ENCODE measurements at regions not wholly inside any gene's neighbourhood (a gene's known extent, or its start where the extent isn't known, plus 50 kb on each side); places are given as distances from the start of the nearest gene placed in this dataset.
"Not testable (repeated sequence)": the region's sequence is repeated elsewhere in the genome, so short reads cannot be mapped to it uniquely, and the experiment has no call there.

DNA sequence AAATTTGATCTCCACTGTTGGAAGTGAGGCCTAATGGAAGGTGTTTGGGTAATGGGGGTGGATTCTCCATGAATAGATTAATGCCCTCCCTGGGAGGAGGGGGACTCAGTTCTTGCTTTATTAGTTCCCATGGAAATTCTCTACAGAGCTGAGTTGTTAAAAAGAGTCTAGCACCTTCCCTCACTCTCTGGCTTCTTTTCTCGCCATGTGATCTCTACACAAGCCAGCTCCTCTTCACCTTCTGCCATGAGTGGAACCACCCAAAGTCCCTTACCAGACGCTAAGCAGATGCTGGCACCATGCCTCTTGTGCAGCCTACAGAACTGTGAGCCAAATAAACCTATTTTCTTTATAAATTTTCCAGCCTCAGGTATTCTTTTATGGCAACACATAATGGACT is 465.8 kb upstream of the ANO5 start:
- no peak for DNase-seq

DNA sequence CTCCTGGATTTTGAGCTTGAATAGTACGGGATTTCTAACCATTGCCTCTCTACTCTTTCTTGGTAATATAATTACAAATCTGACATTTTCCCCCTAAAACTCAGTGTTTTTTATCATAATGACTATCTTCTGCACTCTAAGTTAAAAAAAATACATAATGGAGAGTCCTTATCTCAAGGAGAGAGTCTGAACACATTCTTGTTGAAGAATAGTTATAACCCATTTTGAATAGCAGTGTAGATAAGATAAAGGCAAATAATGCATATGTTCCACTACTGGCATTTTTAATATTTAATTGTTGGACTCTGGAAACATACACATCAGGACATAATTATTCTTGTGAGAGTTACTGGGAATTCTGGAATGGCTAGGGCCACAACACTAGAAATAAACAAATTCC is 456.5 kb upstream of the ANO5 start:
- no peak for DNase-seq

DNA sequence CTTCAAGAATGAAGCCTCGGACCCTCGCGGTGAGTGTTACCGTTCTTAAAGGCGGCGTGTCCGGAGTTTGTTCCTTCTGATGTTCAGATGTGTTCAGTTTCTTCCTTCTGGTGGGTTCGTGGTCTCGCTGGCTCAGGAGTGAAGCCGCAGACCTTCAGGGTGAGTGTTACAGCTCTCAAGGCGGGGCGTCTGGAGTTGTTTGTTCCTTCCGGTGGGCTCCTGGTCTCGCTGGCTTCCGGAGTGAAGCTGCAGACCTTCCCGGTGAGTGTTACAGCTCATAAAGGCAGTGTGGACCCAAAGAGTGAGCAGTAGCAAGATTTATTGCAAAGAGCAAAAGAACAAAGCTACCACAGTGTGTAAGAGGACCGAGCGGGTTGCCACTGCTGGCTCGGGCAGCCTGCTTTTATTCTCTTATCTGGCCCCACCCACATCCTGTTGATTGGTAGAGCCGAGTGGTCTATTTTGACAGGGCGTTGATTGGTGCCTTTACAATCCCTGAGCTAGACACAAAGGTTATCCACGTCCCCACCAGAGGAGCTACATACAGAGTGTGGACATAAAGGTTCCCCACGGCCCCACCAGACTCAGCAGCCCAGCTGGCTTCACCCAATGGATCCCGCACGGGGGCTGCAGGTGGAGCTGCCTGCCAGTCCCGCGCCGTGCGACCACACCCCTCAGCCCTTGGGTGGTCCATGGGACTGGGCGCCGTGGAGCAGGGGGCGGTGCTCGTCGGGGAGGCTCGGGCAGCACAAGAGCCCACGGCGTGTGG is 440.2 kb upstream of the ANO5 start:
- not testable (repeated sequence) for DNase-seq

DNA sequence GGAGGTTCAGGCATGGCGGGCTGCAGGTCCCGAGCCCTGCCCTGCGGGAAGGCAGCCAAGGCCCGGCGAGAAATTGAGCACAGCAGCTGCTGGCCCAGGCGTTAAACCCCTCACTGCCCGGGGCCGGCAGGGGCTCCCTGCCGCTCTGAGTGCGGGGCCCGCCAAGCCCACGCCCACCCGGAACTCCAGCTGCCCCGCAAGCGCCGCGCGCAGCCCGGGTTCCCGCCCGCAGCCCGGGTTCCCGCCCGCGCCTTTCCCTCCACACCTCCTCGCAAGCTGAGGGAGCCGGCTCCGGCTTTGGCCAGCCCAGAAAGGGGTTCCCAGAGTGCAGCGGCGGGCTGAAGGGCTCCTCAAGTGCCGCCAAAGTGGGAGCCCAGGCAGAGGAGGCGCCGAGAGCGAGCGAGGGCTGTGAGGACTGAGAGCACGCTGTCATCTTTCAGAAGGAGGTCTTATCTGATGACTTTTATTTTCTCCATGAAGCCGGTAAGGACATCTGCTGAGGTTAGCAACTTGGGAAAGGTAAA is 439.6 kb upstream of the ANO5 start:
- not testable (repeated sequence) for DNase-seq

DNA sequence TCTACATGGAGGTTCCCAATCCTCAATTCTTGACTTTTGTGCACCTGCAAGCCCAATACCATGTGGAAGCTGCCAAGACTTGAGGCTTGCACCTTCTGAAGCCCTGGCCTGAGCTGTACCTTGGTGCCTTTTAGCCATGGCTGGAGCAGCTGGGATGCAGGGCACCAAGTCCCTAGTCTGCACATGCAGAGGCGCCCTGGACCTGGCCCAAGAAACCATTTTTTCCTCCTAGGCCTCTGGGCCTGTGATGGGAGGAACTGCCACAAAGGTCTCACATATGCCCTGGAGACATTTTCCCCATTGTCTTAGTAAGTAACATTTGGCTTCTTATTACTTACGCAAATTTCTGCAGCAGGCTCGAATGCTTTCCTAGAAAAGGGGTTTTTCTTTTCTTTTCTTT is 431.9 kb upstream of the ANO5 start:
- no peak for DNase-seq

DNA sequence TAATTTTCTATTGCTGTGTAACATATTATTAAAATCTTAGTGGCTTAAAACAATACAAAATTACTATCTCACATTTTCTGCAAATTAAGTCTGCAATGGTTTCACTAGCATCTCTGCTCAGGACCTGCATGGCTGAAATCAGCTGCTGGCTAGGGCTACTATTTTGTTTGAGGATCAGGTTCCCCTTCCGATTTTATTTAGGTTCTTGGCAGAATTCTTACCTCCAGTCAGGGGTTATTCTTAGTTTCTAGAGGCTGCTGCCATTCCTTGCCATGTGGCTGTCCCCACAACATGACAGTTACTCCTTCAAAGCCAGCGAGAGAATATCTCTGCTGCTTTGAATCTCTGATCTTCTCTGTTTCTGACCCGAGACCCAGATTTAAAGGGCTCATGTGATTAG is 424.5 kb upstream of the ANO5 start:
- no peak for DNase-seq

DNA sequence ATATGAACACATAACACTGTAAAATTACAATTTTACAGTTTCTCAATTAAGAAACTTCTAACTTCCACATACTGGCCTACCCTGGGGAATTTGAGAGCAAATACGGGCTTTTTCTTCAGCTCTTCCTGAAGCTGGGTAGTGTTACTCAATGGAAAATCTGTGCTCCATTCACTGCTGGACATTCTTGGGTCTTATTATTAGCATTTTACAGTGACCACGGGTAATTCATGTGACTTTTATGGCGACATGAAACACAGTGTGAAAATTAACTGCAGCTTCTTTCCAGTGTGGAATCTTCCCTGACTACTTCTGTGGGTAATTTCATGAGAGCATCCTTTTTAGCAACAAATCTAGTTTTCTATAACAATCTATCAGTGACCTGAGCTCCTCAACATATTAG is 423.7 kb upstream of the ANO5 start:
- no peak for DNase-seq

DNA sequence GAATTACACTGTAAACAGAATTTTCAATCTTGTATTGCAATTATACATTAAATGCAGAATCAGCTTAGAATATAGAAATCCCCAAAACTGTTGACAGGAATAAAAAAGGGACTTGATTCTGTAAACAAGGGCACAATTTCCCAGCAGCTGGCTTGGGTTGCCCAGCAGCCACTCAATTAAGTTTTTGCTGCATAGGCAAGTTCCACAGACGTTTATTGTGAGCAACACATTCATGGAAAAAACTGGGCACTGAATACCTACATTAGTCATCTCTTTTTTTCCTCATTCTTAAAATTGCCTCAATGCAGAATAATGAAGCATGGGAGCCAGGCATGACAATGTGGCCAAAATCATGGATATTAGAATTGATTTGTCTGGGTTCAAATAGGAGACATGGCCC is 421.8 kb upstream of the ANO5 start:
- DNase-seq, result no peak

DNA sequence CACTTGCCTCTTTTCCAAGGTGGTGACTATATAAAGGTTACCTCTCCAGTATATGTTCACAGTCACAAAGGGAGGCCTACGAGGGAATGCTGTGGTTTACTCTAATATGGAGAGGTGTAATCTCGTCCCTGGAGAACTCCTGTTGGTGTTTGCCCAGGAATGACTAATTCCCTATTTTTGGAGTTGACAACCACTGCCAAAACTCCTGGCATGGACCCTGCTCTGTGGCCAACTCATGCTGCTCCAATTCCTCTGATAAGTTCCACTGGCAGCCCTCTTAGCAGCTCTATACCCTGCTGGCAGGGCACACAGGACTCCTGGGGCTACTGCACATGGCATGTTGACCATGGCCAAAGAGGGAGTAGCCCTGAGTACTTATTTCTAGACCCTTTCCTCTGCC is 418.7 kb upstream of the ANO5 start:
- no peak for DNase-seq

DNA sequence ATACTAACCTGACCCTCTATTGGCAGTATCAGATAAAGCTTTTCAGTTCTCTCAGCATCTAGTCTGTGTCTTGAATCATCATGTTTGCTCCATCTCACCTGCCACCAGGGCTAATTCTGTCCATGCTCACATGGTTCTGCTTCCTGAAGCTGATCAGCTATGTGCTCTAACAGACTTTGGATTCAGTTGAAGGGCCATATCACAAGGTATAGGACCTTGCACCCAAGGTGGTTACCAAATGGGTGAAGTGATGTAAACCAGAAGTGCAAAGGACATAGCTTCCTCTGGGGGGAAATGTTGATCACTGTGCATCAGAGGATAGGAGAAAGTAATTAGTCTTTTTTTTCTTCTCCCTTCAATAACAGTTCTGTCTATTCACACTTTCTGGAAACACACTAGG is 417.0 kb upstream of the ANO5 start:
- peak in 1 of 5 donors; percentile 0 for DNase-seq

DNA sequence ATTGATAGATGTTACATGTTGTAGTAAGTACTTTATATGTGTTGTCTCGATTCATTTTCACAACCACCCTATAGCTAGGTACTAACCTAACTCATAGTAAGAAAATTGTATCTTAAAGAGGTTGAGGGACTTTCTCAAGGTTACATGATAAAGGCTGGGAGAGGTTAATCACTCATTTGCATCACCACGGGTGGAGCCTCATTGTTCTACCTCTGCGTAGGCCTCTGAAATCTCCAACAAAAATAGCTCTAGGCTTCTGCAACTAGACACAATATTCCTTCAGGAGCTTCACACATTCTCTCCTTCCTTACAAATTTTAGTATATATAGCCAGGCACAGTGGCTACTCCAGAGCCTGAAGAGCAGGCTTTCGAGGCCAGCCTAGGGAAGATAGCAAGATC is 408.9 kb upstream of the ANO5 start:
- DNase-seq, result no peak

DNA sequence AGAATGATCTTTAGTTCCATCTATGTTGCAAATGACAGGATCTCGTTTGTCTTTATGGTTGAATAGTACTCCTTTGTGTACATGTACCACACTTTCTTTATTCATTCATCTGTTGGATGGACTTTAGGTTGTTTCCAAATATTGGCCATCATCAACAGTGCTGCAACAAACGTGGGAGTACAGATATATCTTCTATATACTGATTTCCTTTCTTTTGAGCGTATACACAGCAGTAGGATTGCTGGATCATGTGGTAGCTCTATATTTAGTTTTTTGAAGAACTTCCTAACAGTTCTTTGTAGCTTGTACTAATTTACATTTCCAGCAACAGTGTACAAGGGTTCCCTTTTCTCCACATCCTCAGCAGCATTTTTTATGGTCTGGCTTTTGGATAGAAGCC is 407.5 kb upstream of the ANO5 start:
- DNase-seq, result no peak

DNA sequence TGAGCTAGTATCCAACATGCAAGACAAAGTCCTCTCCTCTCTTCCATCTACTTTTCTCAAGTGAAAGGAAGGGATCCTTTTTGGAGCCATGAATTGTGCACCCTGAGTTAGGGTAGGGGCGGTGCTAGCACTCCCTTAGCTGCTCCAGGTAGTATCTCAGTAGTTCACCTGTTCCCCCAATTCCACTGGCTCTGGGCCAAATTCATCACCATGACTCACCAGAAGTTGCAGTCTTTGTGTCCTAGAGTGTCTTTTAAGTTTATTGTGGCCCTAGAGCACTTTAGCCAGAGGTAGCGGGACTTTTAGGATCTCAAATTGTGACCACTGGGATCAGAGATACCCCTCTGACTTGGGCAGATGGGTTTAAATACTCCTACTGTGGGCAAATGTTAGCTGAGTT is 398.6 kb upstream of the ANO5 start:
- no peak for DNase-seq

DNA sequence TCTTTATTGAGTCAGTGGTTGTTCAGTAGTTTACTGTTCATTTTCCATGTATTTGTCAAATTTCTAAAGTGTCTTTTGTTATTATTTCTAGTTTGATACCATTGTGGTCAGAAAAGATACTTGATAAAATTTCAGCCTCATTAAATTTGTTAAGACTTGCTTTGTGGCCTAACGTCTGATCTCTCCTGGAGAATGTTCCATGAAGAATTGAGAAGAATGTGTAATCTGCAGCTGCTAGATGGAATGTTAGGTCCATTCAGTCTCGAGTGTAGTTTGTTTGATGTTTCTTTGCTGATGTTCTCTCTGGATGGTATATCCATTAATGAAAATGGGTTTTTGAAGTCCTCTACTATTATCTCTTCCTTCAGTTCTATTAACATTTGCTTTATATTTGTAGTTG is 394.7 kb upstream of the ANO5 start:
- DNase-seq, result no peak

DNA sequence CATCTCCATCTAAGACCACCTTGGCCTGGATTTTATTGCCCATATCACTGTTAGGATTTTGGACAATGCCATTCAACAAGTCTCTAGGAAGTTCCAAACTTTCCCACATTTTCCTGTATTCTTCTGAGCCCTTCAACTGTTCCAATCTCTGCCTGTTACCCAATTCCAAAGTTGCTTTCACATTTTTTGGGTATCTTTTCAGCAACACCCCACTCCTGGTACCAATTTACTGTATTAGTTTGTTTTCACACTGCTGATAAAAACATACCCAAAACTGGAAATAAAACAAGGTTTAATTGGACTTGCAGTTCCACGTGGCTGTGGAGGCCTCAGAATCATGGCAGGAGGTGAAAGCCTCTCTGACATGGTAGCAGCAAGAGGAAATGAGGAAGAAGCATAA is 388.4 kb upstream of the ANO5 start:
- not testable (repeated sequence) for DNase-seq

DNA sequence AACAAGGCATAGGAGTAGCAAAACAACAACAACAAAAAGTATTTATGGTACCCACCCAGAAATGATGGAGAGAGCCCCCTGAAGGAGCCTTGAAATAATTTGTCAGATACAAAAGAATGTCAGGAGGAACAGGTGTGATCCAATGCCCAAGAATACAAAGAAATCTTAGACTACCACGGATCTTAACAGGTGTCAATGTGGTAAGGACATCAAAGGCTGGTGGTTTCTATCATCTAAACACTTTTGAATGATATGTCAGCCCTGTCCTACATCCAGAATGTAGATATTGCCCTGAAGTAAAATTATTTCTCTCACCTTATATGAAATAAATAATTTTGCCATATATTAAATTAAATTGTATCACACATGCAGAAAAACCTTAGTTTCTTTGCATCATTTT is 386.4 kb upstream of the ANO5 start:
- DNase-seq, result no peak

DNA sequence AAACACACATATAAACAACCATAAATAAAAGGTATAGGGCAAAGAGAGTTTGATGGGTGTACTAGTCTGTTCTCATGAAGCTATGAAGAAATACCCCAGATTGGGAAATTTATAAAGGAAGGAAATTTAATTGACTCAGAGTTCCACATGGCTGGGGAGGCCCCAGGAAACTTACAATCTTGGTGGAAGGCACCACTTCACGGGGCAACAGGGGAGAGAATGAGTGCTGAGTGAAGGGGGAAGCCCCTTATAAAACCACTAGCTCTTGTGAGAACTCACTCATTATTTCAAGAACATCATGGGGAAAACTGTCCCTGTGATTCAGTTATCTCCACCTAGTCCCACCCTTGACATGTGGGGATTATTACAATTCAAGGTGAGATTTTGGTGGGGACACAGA is 385.9 kb upstream of the ANO5 start:
- no peak for DNase-seq

DNA sequence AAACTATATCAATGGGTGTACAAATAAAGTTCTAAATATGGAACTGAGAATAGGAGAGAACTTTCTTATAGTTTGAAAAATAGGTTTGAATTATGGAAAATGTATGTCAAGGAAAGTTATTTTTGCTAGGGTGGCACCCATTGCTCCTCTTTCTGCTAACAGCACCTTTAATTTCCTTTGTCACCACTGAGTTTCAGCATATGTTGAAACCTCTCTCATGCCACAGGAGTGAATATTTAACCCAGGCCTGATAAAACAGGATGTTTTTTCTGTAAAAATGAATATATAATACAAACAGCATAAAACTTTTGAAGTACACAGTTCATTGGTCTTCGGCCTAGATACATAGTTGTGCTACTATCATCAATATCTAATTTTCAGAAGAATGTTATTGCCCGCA is 385.5 kb upstream of the ANO5 start:
- no peak for DNase-seq

DNA sequence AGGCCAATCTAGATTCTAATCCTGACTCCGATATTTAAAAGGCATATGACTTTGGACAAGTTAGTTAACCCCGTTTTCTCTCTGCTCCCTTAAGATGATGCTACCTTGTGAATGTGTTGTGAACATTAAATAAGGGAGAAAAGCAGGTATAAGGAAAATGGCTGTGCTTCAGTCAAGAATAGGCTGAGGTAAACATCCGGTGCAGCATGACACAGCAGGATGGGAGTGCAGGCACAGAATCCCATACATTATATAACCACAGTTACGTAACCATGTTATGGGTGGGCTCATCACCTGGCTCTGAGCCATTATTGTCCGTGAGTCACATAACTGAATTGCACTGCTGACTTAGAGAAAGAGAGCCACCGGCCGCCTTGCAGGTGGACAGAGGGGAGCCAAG is 382.2 kb upstream of the ANO5 start:
- no peak for DNase-seq

DNA sequence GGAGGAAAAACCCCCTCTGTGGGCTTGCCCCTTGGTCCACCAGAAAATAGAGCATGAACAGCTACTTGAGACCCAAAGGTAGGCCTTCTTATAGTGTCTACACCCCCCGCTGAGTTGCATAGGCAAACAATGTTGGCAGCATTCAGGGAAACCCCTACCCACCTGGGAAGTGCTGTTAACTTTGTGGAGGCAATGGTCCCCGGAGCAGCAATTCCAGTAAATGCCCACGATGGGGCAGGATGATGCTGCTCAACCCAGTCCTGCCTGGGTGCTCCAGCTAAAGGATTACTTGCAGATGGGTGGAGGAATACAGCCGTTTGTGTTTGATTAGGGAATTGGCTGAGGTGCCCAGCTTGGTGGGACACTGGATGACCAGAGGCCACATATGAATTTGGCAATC is 381.3 kb upstream of the ANO5 start:
- no peak for DNase-seq

DNA sequence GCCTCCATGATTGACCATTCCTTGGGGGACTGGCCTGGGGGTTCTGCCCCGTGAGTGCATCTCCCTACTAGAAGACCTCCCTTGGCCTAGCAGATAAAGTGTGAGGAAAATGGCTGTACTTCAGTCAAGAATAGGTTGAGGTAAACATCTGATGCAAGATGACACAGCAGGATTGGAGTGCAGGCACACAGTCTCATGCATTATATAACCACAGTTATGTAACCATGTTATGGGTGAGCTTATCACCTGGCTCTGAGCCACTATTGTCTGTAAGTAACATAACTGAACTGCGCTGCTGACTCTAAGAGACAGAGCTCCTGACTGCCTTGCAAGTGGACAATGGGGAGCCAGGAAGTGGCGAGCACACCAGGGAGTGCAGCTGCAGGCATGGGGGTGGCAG is 378.7 kb upstream of the ANO5 start:
- no peak for DNase-seq

DNA sequence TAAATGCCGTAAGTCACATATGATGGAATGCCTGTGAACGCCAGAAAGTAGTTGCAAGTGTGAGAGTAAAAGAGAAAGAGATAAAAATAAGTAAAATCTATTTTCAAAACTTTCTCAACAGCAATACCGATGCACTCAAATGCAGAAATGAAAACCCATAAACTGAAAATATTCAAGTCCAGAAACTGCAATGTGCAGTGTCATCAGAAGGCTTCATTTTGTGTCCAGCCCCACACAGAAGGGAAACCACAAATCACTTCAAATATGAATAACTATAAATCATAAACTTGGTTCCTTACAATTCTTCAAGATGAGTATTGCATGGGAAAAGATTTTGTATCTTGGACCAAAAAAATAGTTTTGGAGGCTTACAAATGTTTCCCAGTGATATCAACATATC is 375.2 kb upstream of the ANO5 start:
- no peak for DNase-seq

DNA sequence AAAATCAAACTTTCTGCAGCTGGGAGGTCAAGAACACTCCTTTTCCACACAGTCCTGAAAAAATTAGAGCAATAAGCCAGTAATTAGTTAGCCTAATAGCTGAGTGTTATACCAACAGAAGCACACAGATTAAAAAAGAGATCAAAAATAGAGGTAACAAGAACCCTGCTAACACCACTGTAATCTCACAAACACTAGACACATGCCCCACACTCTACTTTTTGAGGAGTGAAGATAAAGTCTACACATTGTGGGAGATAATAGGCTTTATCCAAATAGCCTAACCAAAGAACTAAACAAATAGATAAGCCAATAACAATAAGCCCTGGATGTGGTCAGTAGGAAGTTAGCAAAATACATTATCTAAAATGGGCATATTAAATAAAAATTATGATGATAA is 372.7 kb upstream of the ANO5 start:
- DNase-seq, result no peak

DNA sequence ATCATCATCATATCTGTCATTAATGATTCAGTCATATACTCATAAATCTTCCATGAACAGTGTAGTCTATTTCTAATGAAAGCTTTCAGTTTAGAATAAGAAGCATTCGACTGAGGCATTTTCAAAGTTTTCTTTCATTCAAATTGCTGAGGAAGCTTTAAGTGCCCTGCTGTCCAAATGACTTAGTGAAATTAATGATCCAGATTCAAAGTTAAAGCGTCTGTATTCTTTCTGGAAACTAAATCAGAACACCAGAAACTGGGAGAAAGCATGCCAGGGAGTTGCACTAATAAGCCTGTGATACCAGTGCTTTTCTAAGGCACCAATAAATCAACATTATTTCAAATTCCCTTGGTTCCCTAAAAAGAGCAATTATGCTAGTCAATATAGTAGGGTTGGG is 367.8 kb upstream of the ANO5 start:
- no peak for DNase-seq

DNA sequence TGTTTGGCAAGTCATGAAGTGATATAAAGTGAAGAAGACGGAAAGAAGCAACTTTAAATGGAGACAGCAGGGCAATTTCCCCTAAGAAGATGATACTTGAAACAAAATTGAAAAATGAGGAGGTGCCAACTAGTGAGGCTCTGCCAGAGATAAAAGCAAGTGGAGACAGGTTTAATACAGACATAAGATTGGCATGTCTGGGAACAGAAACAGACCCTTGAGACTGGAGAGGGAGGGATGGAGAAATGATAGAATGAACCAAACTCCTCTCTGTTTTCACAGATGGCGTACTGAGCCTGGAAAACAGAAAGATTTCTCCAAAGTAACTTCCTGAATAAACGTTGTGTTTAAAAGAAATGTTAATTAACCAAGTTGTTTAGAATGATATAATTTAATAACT is 354.5 kb upstream of the ANO5 start:
- DNase-seq, result no peak
